GM19023 (cell line): ENCODE measurements at regions not wholly inside any gene's neighbourhood (a gene's known extent, or its start where the extent isn't known, plus 50 kb on each side); places are given as distances from the start of the nearest gene placed in this dataset.
"Not testable (repeated sequence)": the region's sequence is repeated elsewhere in the genome, so short reads cannot be mapped to it uniquely, and the experiment has no call there.

ENCODE experiments used
- ATAC-seq: cut with Tn5 transposase; IDR thresholded peaks from one replicate; pipeline ENCODE4 v1.9.1; 2021; ENCODE audit warnings: mild to moderate bottlenecking, moderate library complexity; ENCODE audit not compliant: unreplicated experiment

DNA sequence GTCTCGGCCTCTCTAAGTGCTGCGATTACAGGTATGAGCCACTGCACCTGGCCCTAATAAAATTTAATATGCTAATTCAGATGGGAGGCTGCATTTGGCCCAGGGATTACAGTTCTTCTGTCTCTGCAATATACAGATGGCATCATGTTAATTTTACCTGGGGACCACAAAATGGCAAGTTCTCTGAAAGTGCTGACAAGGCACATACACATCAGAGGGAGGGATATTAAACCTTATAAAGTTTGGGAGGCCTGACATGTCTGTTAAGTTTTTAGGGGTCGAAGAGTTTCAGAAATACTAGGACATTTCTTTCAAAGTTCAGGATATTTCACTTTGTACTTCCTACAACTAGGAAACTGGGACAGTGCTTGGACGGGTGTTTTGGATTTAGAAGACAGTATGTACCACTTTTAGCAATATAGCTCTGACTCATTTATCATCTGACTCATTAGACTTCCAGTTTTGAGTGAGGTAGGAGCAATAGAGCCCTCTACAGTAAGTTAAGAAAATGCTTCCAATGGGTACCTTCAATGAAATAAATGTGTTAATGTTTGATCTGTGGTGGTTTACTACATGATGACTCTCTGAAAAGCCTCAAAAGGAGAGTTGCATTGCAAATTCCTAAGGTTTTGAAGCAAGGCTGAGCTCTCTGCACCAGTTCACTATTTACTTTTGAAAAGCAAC is 981.0 kb upstream of the HS3ST1 start:
- no peak for ATAC-seq

GRCh38 chr4:12408364-12408763 is 979.7 kb upstream of the HS3ST1 start:
- ATAC-seq, result no peak

DNA sequence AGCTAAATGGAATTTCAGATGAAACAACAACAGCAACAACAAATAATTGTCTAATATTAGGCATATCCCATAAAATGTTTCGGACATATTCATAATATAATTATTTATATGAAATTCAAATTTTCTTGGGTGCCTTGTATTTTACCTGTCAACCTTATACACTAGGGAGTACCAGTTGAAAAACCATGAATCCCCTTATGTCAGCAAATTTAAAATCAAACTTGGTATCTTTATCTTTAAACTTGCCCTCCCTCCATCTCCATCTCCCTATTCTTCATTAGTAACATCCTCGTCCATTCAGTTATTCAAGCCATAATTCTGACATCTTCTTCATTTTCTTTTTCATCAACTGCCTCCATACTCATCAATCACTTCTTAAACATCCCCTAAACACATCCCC is 974.5 kb upstream of the HS3ST1 start:
- no peak for ATAC-seq

DNA sequence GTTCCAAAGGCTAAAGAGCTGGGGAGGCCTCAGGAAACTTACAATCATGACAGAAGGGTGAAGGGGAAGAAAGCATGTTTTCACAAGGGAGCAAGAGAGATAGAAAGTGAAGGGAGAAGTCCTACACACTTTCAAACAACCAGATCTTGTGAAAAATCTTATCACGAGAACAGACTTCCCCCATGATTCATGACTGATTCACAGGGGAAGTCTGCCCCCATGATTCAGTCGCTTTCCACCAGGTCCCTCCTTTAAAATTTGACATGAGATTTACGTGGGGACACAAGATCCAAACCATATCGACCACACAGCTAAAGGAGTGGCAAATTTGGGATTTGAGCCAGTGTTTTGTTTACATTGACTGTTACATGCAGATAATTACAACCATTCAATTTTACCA is 971.1 kb upstream of the HS3ST1 start:
- ATAC-seq, result no peak

DNA sequence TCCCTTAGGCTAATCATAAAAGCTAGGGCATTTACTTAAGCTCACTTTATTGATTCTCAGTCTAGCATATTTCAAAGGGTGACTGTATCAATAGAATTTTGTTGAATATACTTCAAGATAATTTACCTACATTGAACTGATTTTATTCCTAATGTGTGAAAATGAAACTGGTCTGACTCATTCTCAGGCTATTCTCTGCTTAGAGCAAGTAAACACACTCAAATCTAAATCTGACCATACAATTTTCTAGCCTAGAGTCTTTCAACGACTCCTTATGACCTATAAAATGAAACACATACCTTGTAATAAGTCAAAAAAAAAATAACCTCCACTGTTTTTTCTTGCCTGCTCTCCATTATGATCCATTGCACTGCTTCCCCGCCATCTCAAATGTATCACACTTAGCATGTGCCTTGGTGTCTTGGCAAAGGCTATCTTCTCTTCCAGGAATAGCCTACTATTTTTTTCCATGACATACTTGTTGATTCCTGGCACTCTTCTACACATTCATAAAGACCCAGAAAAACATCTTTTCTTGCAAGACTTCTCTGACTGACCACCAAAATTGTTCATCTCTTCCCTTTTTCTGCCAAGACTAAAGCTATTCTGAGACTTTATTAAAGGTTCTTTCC is 965.1 kb upstream of the HS3ST1 start:
- no peak for ATAC-seq

- ATAC-seq, result no peak
Observed at GRCh38 chr4:12389604-12390003, 960.9 kb upstream of the HS3ST1 start.

- ATAC-seq, result no peak
Observed at GRCh38 chr4:12382567-12382966, 953.9 kb upstream of the HS3ST1 start.

- ATAC-seq, result no peak
Observed at GRCh38 chr4:12379191-12379590, 950.5 kb upstream of the HS3ST1 start.

- ATAC-seq, result no peak
Observed at GRCh38 chr4:12375805-12376204, 947.1 kb upstream of the HS3ST1 start.

DNA sequence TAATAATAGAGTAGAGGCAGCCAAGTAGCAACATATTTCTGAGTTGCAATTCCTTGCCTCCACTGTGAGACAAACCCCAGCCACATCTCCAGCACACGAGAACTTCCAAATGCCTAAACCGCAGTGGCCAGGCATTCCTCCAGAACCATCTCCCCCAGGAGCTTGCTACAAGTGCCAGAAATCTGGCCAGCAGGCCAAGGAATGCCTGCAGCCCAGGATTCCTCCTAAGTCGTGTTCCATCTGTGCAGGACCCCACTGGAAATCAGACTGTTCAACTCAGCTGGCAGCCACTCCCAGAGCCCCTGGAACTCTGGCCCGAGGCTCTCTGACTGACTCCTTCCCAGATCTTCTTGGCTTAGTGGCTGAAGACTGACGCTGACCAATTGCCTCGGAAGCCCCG is 937.2 kb upstream of the HS3ST1 start:
- not testable (repeated sequence) for ATAC-seq

GRCh38 chr4:12360391-12360790 is 931.7 kb upstream of the HS3ST1 start:
- no peak for ATAC-seq

- no peak for ATAC-seq
Observed at GRCh38 chr4:12359420-12359819, 930.7 kb upstream of the HS3ST1 start.

- ATAC-seq, result not testable (repeated sequence)
Observed at GRCh38 chr4:12333083-12333482, 904.4 kb upstream of the HS3ST1 start.

DNA sequence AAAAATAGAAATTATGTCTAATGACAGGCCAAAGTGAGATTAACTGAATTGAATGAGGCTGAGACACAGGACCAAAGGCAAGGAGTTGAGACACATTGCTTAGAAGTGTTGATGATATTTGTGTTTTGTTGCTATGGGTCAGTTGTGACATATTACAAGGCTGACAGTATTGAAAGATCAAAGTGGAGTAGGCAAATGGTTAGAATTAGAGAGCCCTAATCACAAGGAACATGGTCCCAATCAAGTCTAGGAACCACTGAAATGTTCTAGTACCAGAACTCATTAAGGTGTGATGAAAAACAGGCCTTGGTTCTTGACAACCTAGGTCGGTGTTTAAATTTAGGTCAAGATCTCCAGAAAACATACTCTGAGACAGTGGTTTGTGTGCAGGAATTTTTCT is 896.3 kb upstream of the HS3ST1 start:
- ATAC-seq, result no peak

- ATAC-seq, result no peak
Observed at GRCh38 chr4:12319765-12320164, 891.1 kb upstream of the HS3ST1 start.

DNA sequence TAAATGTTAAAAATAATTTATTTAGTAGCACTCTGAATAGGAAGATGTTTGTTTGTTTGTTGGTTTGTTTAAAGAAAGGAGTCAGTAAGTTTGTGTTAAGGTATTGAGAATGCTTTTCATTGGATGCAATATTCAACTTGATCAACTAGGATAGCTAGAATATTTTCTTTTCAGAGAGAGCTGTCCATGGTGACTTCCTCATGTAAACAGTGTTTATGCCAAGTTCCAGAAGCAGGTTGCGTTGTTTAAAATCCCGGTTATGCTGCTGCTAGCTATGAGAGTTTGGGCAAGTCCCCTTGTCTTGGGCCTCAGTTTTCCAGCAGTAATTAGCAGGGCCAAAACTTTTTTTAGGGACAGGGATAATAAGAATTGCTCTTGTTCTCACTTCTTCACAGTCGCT is 876.2 kb upstream of the HS3ST1 start:
- no peak for ATAC-seq

GRCh38 chr4:12296366-12296765 is 867.7 kb upstream of the HS3ST1 start:
- ATAC-seq, result no peak

GRCh38 chr4:12293906-12294525 is 865.3 kb upstream of the HS3ST1 start:
- ATAC-seq, result no peak

GRCh38 chr4:12286351-12286750 is 857.7 kb upstream of the HS3ST1 start:
- no peak for ATAC-seq

GRCh38 chr4:12270546-12270945 is 841.9 kb upstream of the HS3ST1 start:
- no peak for ATAC-seq

GRCh38 chr4:12265554-12265953 is 836.9 kb upstream of the HS3ST1 start:
- no peak for ATAC-seq

GRCh38 chr4:12260453-12260852 is 831.8 kb upstream of the HS3ST1 start:
- no peak for ATAC-seq
